GM12878 (cell line): ENCODE measurements at regions not wholly inside any gene's neighbourhood (a gene's known extent, or its start where the extent isn't known, plus 50 kb on each side); places are given as distances from the start of the nearest gene placed in this dataset.

Experiments used
- ATF3 ChIP-seq: IDR thresholded peaks from 2 replicates; pipeline ENCODE4 v1.6.1; 2011; ENCODE audit warnings: low read depth, mild to moderate bottlenecking, low read length, moderate library complexity, borderline replicate concordance; ENCODE audit errors: extremely low read depth
- CTCF ChIP-seq, 3 experiments: IDR thresholded peaks in 2 of 3; conservative IDR thresholded peaks in 1 of 3; 2 replicates each; pipeline ENCODE4 v1.5.1; 2011; ENCODE audit warnings: low read depth in 3 of 3, low read length in 3 of 3, mild to moderate bottlenecking in 3 of 3, control low read depth in 2 of 3, moderate library complexity in 2 of 3, inconsistent platforms in 1 of 3, mixed read lengths in 1 of 3; ENCODE audit not compliant: control insufficient read depth in 2 of 3, insufficient read depth in 1 of 3; ENCODE audit errors: extremely low read depth in 1 of 3
- EED ChIP-seq: sonication (generic); IDR thresholded peaks from 2 replicates; pipeline ENCODE4 v1.6.1; 2016; ENCODE audit warnings: antibody characterized with exemption, low read depth
- EZH2 ChIP-seq: IDR thresholded peaks from 2 replicates; pipeline ENCODE4 v1.6.1; 2012; ENCODE audit warnings: low read depth, mild to moderate bottlenecking, control low read depth, inconsistent platforms, low read length, borderline replicate concordance; ENCODE audit not compliant: control insufficient read depth
- NFYB ChIP-seq: IDR thresholded peaks from 2 replicates; pipeline ENCODE4 v1.6.1; 2011; ENCODE audit warnings: low read depth, mild to moderate bottlenecking, low read length, improper control_type of control experiment, moderate library complexity; ENCODE audit not compliant: insufficient read depth
- REST ChIP-seq: IDR thresholded peaks from 2 replicates; pipeline ENCODE4 v1.6.1; 2012; ENCODE audit warnings: mild to moderate bottlenecking, low read depth, low read length
- SIN3A ChIP-seq: IDR thresholded peaks from 2 replicates; pipeline ENCODE4 v1.6.1; 2012; ENCODE audit warnings: low read depth, low read length, improper control_type of control experiment
- SMC3 ChIP-seq: IDR thresholded peaks from 2 replicates; pipeline ENCODE4 v1.6.1; 2011; ENCODE audit warnings: low read length, improper control_type of control experiment, borderline replicate concordance
- ZNF217 ChIP-seq: fragments of 450-650 bp; IDR thresholded peaks from 2 replicates; pipeline ENCODE4 v1.6.1; 2017; ENCODE audit warnings: antibody characterized with exemption, mild to moderate bottlenecking
- TF ChIP-seq, protein P1 (sequence below): fragments of 450-650 bp; IDR thresholded peaks from 2 replicates; pipeline ENCODE4 v1.6.1; 2017; ENCODE audit warnings: mild to moderate bottlenecking, moderate library complexity
- TF ChIP-seq, protein P2 (sequence below): IDR thresholded peaks from 2 replicates; pipeline ENCODE4 v1.6.1; 2011; ENCODE audit warnings: borderline replicate concordance, low read depth, mild to moderate bottlenecking, moderate library complexity, low read length; ENCODE audit not compliant: insufficient read depth, poor library complexity, severe bottlenecking

GRCh38 chr14:26810631-26811030, 212.8 kb upstream of the NOVA1 start:
- TF ChIP-seq, protein P1, sequence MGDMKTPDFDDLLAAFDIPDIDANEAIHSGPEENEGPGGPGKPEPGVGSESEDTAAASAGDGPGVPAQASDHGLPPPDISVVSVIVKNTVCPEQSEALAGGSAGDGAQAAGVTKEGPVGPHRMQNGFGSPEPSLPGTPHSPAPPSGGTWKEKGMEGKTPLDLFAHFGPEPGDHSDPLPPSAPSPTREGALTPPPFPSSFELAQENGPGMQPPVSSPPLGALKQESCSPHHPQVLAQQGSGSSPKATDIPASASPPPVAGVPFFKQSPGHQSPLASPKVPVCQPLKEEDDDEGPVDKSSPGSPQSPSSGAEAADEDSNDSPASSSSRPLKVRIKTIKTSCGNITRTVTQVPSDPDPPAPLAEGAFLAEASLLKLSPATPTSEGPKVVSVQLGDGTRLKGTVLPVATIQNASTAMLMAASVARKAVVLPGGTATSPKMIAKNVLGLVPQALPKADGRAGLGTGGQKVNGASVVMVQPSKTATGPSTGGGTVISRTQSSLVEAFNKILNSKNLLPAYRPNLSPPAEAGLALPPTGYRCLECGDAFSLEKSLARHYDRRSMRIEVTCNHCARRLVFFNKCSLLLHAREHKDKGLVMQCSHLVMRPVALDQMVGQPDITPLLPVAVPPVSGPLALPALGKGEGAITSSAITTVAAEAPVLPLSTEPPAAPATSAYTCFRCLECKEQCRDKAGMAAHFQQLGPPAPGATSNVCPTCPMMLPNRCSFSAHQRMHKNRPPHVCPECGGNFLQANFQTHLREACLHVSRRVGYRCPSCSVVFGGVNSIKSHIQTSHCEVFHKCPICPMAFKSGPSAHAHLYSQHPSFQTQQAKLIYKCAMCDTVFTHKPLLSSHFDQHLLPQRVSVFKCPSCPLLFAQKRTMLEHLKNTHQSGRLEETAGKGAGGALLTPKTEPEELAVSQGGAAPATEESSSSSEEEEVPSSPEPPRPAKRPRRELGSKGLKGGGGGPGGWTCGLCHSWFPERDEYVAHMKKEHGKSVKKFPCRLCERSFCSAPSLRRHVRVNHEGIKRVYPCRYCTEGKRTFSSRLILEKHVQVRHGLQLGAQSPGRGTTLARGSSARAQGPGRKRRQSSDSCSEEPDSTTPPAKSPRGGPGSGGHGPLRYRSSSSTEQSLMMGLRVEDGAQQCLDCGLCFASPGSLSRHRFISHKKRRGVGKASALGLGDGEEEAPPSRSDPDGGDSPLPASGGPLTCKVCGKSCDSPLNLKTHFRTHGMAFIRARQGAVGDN: no peak
- no peak for TF ChIP-seq SMC3
- TF ChIP-seq, protein P2, sequence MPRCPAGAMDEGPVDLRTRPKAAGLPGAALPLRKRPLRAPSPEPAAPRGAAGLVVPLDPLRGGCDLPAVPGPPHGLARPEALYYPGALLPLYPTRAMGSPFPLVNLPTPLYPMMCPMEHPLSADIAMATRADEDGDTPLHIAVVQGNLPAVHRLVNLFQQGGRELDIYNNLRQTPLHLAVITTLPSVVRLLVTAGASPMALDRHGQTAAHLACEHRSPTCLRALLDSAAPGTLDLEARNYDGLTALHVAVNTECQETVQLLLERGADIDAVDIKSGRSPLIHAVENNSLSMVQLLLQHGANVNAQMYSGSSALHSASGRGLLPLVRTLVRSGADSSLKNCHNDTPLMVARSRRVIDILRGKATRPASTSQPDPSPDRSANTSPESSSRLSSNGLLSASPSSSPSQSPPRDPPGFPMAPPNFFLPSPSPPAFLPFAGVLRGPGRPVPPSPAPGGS: no peak
- TF ChIP-seq SIN3A: no peak
- TF ChIP-seq ZNF217: no peak
- TF ChIP-seq REST: no peak
- no peak for TF ChIP-seq NFYB
- TF ChIP-seq ATF3: no peak
- TF ChIP-seq EED: no peak
- TF ChIP-seq EZH2: no peak
- no peak for TF ChIP-seq CTCF (IDR thresholded peaks at IDR 0.05 in 2 of 3, conservative IDR thresholded peaks at IDR 0.05 in 1 of 3; ENCODE audit: control insufficient read depth in 2 of 3, extremely low read depth in 1 of 3, insufficient read depth in 1 of 3, low read depth in 3 of 3, low read length in 3 of 3)
